ENCODE measurements at regions not wholly inside any gene's neighbourhood (a gene's known extent, or its start where the extent isn't known, plus 50 kb on each side); places are given as distances from the start of the nearest gene placed in this dataset.

DNA sequence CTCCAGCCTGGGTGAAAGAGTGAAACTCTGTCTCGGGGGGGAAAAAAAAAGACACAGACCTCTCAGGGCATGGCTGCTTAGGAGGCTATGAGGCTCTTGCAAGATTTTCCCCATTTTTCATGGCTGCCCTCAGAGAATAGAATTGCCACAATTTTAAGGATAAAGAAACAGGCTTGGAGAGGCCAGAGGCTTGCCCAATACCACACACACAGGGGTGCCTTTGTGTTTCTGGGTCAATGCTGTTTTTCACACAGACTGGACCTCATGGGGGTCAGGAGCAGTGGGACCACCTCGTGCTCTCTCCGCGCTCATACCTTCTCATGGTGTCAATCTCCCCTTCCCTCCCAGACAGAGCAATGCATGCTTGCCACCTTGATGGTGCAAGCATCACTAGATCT, 65.4 kb upstream of the ST3GAL5 start:
- Histone ChIP-seq H3K9me3 (ENCODE audit: control insufficient read depth in 4 of 4, low read length in 3 of 4) (no peaks in the 10 kb centered on the region), H3K27ac (ENCODE audit: low read depth in 1 of 2, low read length in 2 of 2) (no peak overlapping the region), H3K9ac (ENCODE audit: low read depth in 1 of 2, low read length in 2 of 2) (no peak overlapping the region), H3K4me3 (ENCODE audit: low read depth in 1 of 3, low read length in 3 of 3) (no peak overlapping the region), H3K27me3 (ENCODE audit: control insufficient read depth in 4 of 4, insufficient read depth in 4 of 4, low read length in 3 of 4) (no peaks in the 10 kb centered on the region), H3K4me1 (ENCODE audit: control insufficient read depth in 4 of 4, insufficient read depth in 4 of 4, low read length in 3 of 4) (peaks cover 20 to 52% (median 42%) of the 10 kb centered on the region in 4 donors), H3K36me3 (ENCODE audit: control insufficient read depth in 4 of 4, insufficient read depth in 3 of 4, low read depth in 1 of 4, low read length in 3 of 4) (no peaks in the 10 kb centered on the region)
- no peak for DNase-seq (ENCODE audit: low spot score)
- WGBS: 91% methylated on average over 4 of the region's 4 CpGs
- TF ChIP-seq RXRA (IDR thresholded peaks at IDR 0.05) (no peak), YY1 (IDR thresholded peaks at IDR 0.05) (no peak), ATF3 (IDR thresholded peaks at IDR 0.05) (no peak), EGR1 (IDR thresholded peaks at IDR 0.05; ENCODE audit: low read depth in 2 of 2) (no peak), HNF4G (IDR thresholded peaks at IDR 0.05) (no peak), HNF4A (conservative IDR thresholded peaks at IDR 0.05) (no peak)
- TF ChIP-seq, protein P1, sequence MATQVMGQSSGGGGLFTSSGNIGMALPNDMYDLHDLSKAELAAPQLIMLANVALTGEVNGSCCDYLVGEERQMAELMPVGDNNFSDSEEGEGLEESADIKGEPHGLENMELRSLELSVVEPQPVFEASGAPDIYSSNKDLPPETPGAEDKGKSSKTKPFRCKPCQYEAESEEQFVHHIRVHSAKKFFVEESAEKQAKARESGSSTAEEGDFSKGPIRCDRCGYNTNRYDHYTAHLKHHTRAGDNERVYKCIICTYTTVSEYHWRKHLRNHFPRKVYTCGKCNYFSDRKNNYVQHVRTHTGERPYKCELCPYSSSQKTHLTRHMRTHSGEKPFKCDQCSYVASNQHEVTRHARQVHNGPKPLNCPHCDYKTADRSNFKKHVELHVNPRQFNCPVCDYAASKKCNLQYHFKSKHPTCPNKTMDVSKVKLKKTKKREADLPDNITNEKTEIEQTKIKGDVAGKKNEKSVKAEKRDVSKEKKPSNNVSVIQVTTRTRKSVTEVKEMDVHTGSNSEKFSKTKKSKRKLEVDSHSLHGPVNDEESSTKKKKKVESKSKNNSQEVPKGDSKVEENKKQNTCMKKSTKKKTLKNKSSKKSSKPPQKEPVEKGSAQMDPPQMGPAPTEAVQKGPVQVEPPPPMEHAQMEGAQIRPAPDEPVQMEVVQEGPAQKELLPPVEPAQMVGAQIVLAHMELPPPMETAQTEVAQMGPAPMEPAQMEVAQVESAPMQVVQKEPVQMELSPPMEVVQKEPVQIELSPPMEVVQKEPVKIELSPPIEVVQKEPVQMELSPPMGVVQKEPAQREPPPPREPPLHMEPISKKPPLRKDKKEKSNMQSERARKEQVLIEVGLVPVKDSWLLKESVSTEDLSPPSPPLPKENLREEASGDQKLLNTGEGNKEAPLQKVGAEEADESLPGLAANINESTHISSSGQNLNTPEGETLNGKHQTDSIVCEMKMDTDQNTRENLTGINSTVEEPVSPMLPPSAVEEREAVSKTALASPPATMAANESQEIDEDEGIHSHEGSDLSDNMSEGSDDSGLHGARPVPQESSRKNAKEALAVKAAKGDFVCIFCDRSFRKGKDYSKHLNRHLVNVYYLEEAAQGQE (IDR thresholded peaks at IDR 0.05): no peak

DNA sequence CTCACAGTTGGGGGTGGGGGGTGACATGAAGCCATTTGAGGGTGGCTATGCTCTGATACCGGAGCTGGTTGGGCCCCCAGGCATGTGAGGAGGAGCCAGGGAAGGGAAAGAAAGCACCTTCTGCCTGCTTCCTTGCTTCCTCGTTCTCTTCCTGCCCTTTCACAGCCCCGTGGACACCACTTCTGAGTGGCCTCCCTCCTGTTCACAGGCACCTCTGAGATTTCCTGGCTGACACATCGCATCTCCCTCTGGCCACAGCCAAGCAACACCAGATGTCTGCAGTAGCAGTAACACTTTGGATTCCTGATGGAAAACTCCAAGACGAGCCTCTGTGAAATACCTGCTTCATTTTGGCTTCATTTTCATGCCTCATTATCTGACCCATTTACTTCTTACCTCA, 64.7 kb upstream of the ST3GAL5 start:
- TF ChIP-seq FOXA1 (IDR thresholded peaks at IDR 0.05) (no peak), GABPA (IDR thresholded peaks at IDR 0.05 in 1 of 2, conservative IDR thresholded peaks at IDR 0.05 in 1 of 2) (no peak), RXRA (IDR thresholded peaks at IDR 0.05) (no peak), HNF4A (conservative IDR thresholded peaks at IDR 0.05) (no peak), EGR1 (IDR thresholded peaks at IDR 0.05; ENCODE audit: low read depth in 2 of 2) (no peak), FOXA2 (IDR thresholded peaks at IDR 0.05) (no peak), YY1 (IDR thresholded peaks at IDR 0.05) (no peak), NR2F2 (IDR thresholded peaks at IDR 0.05) (no peak), RAD21 (IDR thresholded peaks at IDR 0.05) (no peak), TAF1 (conservative IDR thresholded peaks at IDR 0.05) (no peak), ZBTB33 (IDR thresholded peaks at IDR 0.05) (no peak), HNF4G (IDR thresholded peaks at IDR 0.05) (no peak), SP1 (IDR thresholded peaks at IDR 0.05) (no peak), JUND (IDR thresholded peaks at IDR 0.05) (no peak), ATF3 (IDR thresholded peaks at IDR 0.05) (no peak)
- TF ChIP-seq, protein P2, sequence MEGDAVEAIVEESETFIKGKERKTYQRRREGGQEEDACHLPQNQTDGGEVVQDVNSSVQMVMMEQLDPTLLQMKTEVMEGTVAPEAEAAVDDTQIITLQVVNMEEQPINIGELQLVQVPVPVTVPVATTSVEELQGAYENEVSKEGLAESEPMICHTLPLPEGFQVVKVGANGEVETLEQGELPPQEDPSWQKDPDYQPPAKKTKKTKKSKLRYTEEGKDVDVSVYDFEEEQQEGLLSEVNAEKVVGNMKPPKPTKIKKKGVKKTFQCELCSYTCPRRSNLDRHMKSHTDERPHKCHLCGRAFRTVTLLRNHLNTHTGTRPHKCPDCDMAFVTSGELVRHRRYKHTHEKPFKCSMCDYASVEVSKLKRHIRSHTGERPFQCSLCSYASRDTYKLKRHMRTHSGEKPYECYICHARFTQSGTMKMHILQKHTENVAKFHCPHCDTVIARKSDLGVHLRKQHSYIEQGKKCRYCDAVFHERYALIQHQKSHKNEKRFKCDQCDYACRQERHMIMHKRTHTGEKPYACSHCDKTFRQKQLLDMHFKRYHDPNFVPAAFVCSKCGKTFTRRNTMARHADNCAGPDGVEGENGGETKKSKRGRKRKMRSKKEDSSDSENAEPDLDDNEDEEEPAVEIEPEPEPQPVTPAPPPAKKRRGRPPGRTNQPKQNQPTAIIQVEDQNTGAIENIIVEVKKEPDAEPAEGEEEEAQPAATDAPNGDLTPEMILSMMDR (IDR thresholded peaks at IDR 0.05; ENCODE audit: low read depth, low read length, missing input control): no peak
- TF ChIP-seq, protein P1 (IDR thresholded peaks at IDR 0.05): no peak
- TF ChIP-seq, protein P3, sequence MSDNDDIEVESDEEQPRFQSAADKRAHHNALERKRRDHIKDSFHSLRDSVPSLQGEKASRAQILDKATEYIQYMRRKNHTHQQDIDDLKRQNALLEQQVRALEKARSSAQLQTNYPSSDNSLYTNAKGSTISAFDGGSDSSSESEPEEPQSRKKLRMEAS (IDR thresholded peaks at IDR 0.05): no peak
- Histone ChIP-seq H3K4me3 (ENCODE audit: low read depth in 1 of 3, low read length in 3 of 3) (no peak overlapping the region), H3K27me3 (ENCODE audit: control insufficient read depth in 4 of 4, insufficient read depth in 4 of 4, low read length in 3 of 4) (no peaks in the 10 kb centered on the region), H3K9me3 (ENCODE audit: control insufficient read depth in 4 of 4, low read length in 3 of 4) (no peaks in the 10 kb centered on the region), H3K36me3 (ENCODE audit: control insufficient read depth in 4 of 4, insufficient read depth in 3 of 4, low read depth in 1 of 4, low read length in 3 of 4) (no peaks in the 10 kb centered on the region), H3K27ac (ENCODE audit: low read depth in 1 of 2, low read length in 2 of 2) (no peak overlapping the region), H3K4me1 (ENCODE audit: control insufficient read depth in 4 of 4, insufficient read depth in 4 of 4, low read length in 3 of 4) (peaks cover 26 to 60% (median 49%) of the 10 kb centered on the region in 4 donors), H3K9ac (ENCODE audit: low read depth in 1 of 2, low read length in 2 of 2) (no peak overlapping the region)
- DNase-seq (ENCODE audit: low spot score): no peak
- 85% methylated on average over 5 of the region's 5 CpGs for WGBS

Measured in liver (tissue), 8 donors.